ENCODE measurements at regions not wholly inside any gene's neighbourhood (a gene's known extent, or its start where the extent isn't known, plus 50 kb on each side); places are given as distances from the start of the nearest gene placed in this dataset.
"Not testable (repeated sequence)": the region's sequence is repeated elsewhere in the genome, so short reads cannot be mapped to it uniquely, and the experiment has no call there.

- DNase-seq: no peak
Observed at GRCh38 chr14:40219032-40219431, 786.8 kb upstream of the FBXO33 start.

- no peak for DNase-seq
Observed at GRCh38 chr14:40218282-40218941, 786.2 kb upstream of the FBXO33 start.

GRCh38 chr14:40216976-40217375 is 784.7 kb upstream of the FBXO33 start:
- no peak for DNase-seq

- not testable (repeated sequence) for DNase-seq
Observed at GRCh38 chr14:40216408-40216807, 784.2 kb upstream of the FBXO33 start.

- no peak for DNase-seq
Observed at GRCh38 chr14:40213701-40214100, 781.5 kb upstream of the FBXO33 start.

GRCh38 chr14:40204441-40205175 is 772.4 kb upstream of the FBXO33 start:
- DNase-seq: no peak

GRCh38 chr14:40199101-40199500 is 766.9 kb upstream of the FBXO33 start:
- DNase-seq: no peak

GRCh38 chr14:40197344-40197743 is 765.1 kb upstream of the FBXO33 start:
- no peak for DNase-seq

GRCh38 chr14:40188006-40188405 is 755.8 kb upstream of the FBXO33 start:
- DNase-seq: no peak

- DNase-seq: no peak
Observed at GRCh38 chr14:40164083-40164482, 731.9 kb upstream of the FBXO33 start.

- DNase-seq: no peak
Observed at GRCh38 chr14:40139657-40140056, 707.4 kb upstream of the FBXO33 start.

- no peak for DNase-seq
Observed at GRCh38 chr14:40133463-40133862, 701.2 kb upstream of the FBXO33 start.

GRCh38 chr14:40129159-40129558 is 696.9 kb upstream of the FBXO33 start:
- DNase-seq: no peak

GRCh38 chr14:40123816-40124215 is 691.6 kb upstream of the FBXO33 start:
- no peak for DNase-seq

GRCh38 chr14:40122968-40123648 is 690.9 kb upstream of the FBXO33 start:
- no peak for DNase-seq

- no peak for DNase-seq
Observed at GRCh38 chr14:40119765-40120164, 687.5 kb upstream of the FBXO33 start.

GRCh38 chr14:40119321-40119720 is 687.1 kb upstream of the FBXO33 start:
- no peak for DNase-seq

GRCh38 chr14:40115583-40115982 is 683.4 kb upstream of the FBXO33 start:
- no peak for DNase-seq

- no peak for DNase-seq
Observed at GRCh38 chr14:40113671-40114070, 681.4 kb upstream of the FBXO33 start.

- DNase-seq: no peak
Observed at GRCh38 chr14:40100544-40101196, 668.4 kb upstream of the FBXO33 start.

GRCh38 chr14:40099316-40099715 is 667.1 kb upstream of the FBXO33 start:
- no peak for DNase-seq

- DNase-seq: no peak
Observed at GRCh38 chr14:40098468-40098867, 666.2 kb upstream of the FBXO33 start.

GRCh38 chr14:40096968-40097367 is 664.7 kb upstream of the FBXO33 start:
- DNase-seq: no peak

GRCh38 chr14:40093800-40094199 is 661.6 kb upstream of the FBXO33 start:
- no peak for DNase-seq
